ENCODE measurements at regions not wholly inside any gene's neighbourhood (a gene's known extent, or its start where the extent isn't known, plus 50 kb on each side); places are given as distances from the start of the nearest gene placed in this dataset.

DNA sequence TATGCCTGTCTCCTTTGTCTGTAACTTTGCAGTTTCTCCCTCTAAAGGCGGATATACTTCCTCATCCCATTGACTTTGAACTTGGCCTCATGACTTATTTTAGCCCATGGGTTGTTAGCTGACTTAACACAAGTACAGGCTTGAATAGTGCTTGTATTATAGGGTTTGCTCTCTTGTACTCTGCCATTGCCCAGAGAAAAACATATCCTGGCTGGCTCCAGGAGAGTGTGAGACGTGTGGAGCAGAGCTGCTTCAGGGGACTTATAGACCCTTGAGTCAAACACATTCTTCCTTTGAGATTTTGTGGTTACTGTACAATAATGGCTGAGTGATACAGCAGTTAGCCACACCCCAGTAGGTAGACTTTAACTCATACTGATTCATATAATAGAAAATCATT, 124.0 kb downstream of the RAP2B start:
- TF ChIP-seq, protein P1, sequence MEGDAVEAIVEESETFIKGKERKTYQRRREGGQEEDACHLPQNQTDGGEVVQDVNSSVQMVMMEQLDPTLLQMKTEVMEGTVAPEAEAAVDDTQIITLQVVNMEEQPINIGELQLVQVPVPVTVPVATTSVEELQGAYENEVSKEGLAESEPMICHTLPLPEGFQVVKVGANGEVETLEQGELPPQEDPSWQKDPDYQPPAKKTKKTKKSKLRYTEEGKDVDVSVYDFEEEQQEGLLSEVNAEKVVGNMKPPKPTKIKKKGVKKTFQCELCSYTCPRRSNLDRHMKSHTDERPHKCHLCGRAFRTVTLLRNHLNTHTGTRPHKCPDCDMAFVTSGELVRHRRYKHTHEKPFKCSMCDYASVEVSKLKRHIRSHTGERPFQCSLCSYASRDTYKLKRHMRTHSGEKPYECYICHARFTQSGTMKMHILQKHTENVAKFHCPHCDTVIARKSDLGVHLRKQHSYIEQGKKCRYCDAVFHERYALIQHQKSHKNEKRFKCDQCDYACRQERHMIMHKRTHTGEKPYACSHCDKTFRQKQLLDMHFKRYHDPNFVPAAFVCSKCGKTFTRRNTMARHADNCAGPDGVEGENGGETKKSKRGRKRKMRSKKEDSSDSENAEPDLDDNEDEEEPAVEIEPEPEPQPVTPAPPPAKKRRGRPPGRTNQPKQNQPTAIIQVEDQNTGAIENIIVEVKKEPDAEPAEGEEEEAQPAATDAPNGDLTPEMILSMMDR (IDR thresholded peaks at IDR 0.05), result no peak
- TF ChIP-seq, protein P2, sequence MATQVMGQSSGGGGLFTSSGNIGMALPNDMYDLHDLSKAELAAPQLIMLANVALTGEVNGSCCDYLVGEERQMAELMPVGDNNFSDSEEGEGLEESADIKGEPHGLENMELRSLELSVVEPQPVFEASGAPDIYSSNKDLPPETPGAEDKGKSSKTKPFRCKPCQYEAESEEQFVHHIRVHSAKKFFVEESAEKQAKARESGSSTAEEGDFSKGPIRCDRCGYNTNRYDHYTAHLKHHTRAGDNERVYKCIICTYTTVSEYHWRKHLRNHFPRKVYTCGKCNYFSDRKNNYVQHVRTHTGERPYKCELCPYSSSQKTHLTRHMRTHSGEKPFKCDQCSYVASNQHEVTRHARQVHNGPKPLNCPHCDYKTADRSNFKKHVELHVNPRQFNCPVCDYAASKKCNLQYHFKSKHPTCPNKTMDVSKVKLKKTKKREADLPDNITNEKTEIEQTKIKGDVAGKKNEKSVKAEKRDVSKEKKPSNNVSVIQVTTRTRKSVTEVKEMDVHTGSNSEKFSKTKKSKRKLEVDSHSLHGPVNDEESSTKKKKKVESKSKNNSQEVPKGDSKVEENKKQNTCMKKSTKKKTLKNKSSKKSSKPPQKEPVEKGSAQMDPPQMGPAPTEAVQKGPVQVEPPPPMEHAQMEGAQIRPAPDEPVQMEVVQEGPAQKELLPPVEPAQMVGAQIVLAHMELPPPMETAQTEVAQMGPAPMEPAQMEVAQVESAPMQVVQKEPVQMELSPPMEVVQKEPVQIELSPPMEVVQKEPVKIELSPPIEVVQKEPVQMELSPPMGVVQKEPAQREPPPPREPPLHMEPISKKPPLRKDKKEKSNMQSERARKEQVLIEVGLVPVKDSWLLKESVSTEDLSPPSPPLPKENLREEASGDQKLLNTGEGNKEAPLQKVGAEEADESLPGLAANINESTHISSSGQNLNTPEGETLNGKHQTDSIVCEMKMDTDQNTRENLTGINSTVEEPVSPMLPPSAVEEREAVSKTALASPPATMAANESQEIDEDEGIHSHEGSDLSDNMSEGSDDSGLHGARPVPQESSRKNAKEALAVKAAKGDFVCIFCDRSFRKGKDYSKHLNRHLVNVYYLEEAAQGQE (IDR thresholded peaks at IDR 0.05; ENCODE audit: insufficient read depth in 1 of 2, low read depth in 2 of 2, low read length in 1 of 2), result no peak

All from Panc1 (cell line).